22Rv1 (cell line): ENCODE measurements at regions not wholly inside any gene's neighbourhood (a gene's known extent, or its start where the extent isn't known, plus 50 kb on each side); places are given as distances from the start of the nearest gene placed in this dataset.
"Not testable (repeated sequence)": the region's sequence is repeated elsewhere in the genome, so short reads cannot be mapped to it uniquely, and the experiment has no call there.

Source experiments
- H3K27ac ChIP-seq: fragments of 450-650 bp; 2 replicates; pipeline ENCODE4 v1.5.1; 2017
- ZFX ChIP-seq: fragments of 450-650 bp; IDR thresholded peaks from 2 replicates; pipeline ENCODE4 v1.6.1; 2017; ENCODE audit warnings: antibody characterized with exemption, borderline replicate concordance
- TF ChIP-seq, protein P1 (sequence below): fragments of 450-650 bp; IDR thresholded peaks from 2 replicates; pipeline ENCODE4 v1.5.1; 2017; ENCODE audit warnings: mild to moderate bottlenecking

GRCh38 chr4:81346719-81347118 is 125.0 kb downstream of the RASGEF1B start:
- H3K27ac ChIP-seq, result no peak overlapping the region
- TF ChIP-seq, protein P1, sequence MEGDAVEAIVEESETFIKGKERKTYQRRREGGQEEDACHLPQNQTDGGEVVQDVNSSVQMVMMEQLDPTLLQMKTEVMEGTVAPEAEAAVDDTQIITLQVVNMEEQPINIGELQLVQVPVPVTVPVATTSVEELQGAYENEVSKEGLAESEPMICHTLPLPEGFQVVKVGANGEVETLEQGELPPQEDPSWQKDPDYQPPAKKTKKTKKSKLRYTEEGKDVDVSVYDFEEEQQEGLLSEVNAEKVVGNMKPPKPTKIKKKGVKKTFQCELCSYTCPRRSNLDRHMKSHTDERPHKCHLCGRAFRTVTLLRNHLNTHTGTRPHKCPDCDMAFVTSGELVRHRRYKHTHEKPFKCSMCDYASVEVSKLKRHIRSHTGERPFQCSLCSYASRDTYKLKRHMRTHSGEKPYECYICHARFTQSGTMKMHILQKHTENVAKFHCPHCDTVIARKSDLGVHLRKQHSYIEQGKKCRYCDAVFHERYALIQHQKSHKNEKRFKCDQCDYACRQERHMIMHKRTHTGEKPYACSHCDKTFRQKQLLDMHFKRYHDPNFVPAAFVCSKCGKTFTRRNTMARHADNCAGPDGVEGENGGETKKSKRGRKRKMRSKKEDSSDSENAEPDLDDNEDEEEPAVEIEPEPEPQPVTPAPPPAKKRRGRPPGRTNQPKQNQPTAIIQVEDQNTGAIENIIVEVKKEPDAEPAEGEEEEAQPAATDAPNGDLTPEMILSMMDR, result no peak
- TF ChIP-seq ZFX, result no peak

DNA sequence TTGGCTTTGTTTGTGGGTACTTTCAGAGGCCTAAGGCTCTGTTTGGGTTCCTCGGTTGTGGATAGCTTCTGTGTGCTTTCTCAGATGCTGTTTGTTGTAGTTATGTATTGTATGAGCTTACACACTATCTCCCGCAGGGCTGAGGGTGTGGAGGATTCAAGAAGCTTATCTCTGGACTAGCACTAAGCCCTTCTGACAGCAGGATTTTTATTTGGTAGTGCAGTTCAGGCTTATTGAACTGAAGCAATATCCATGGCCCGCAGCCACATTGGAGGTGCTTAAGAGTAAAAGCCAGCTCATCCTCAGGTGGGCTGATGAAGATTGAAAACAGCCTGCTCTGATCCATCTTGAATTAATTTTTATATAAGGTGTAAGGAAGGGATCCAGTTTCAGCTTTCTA is 128.2 kb downstream of the RASGEF1B start:
- TF ChIP-seq, protein P1, result no peak
- no peak for TF ChIP-seq ZFX
- no peak overlapping the region for H3K27ac ChIP-seq

- no peak for TF ChIP-seq ZFX
- TF ChIP-seq, protein P1, result no peak
- H3K27ac ChIP-seq, result no peak overlapping the region
These were observed 128.0 kb upstream of the PRKG2 start for GRCh38 chr4:81343046-81343445.

DNA sequence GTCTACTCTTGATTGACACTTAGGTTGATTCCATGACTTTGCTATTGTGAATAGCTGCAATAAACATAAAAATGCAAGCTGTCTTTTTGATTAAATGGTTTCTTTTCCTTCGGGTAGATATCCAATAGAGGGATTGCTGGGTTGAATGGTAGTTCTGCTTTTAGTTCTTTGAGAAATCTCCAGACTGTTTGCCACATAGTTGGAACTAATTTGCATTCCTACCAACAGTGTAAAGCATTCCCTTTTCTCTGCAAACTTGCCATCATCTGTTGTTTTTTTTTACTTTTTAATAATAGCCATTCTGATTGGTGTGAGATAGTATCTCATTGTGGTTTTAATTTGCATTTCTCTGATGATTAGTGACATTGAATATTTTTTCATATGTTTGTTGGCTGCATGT is 122.2 kb upstream of the PRKG2 start:
- TF ChIP-seq, protein P1, result no peak
- no peak for TF ChIP-seq ZFX
- H3K27ac ChIP-seq, result no peak overlapping the region

- H3K27ac ChIP-seq, result no peak overlapping the region
- TF ChIP-seq, protein P1, result no peak
- TF ChIP-seq ZFX, result no peak
These were observed 120.3 kb upstream of the PRKG2 start for GRCh38 chr4:81335122-81335912.

DNA sequence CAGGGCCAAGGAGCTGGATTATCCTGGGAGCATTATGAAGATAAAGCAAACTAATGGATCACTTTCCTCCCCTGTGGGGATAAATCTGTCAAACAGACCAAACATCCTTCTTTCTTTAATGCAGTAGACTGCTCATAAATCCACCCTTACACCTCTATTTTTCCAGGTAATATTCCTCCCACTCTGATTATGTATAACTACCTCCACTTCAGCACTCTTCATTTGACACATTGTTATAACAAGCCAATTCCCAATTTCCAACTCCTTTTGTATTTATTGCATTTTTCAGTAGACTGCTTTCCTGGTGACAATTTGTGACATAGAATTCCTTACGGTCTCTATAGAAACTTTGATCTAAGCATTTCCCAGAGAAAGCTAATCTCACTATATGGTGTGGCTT is 115.0 kb upstream of the PRKG2 start:
- no peak for TF ChIP-seq ZFX
- TF ChIP-seq, protein P1, result no peak
- no peak overlapping the region for H3K27ac ChIP-seq

DNA sequence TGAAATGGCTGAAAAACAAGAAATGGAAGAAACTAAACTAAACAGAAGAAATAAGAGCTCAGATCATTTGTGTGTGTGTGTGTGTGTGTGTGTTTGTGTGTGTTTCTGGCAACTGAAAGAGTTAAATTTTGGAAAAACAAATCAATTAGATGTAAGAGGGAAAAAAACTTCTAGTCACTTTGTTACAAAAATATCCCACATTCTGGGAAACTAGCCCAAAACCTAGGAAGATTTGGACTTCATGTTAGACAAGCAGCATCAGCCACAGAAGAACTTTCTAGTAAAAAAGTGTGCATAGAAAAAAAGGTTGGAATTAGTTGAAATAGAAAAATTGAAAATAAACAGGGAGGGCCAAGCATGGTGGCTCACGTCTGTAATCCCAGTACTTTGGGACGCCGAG is 111.6 kb upstream of the PRKG2 start:
- H3K27ac ChIP-seq, result no peak overlapping the region
- TF ChIP-seq, protein P1, result no peak
- TF ChIP-seq ZFX, result no peak

DNA sequence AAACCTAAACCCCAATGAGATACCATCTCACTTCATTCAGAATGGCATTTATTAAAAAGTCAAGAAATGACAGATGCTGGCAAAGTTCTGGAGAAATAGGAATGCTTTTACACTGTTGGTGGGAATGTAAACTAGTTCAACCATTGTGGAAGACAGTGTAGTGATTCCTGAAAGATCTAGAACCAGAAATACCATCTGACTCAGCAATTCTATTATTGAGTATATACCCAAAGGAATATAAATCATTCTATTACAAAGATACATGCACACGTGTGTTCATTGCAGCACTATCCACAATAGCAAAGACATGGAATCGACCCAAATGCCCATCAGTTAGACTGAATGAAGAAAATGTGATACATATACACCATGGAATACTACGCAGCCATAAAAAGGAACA is 109.6 kb upstream of the PRKG2 start:
- H3K27ac ChIP-seq, result not testable (repeated sequence)
